SK-N-SH (cell line): ENCODE measurements at regions not wholly inside any gene's neighbourhood (a gene's known extent, or its start where the extent isn't known, plus 50 kb on each side); places are given as distances from the start of the nearest gene placed in this dataset.
A peak's percentile ranks its signal among the peaks of the same experiment; 100 is the strongest.

Experiments used
- CTCF ChIA-PET: fragments of 300-600, 350-600 bp; formaldehyde crosslinking; extraction: SDS; loops from one replicate; lab custom pipeline; 2021; lab: Yijun Ruan, JAX
- POLR2A ChIA-PET: fragments of 350-600 bp; sonication (Branson Sonifier 250); formaldehyde crosslinking; extraction: SDS; loops from one replicate; lab custom pipeline; 2020; ENCODE audit warnings: antibody characterized with exemption, inconsistent platforms; lab: Yijun Ruan, JAX
- DNase-seq: peaks from one replicate; pipeline ENCODE4 v3.0.0; 2012
- H2AFZ ChIP-seq: fragments of 200-600 bp; sonication (generic); 2 replicates; pipeline ENCODE4 v1.8.1; 2016; ENCODE audit warnings: antibody characterized with exemption, mild to moderate bottlenecking, low read depth
- H3F3A ChIP-seq: fragments of 200-600 bp; sonication (generic); replicated peaks from 2 replicates; pipeline ENCODE3; 2016; ENCODE audit warnings: antibody characterized with exemption, mild to moderate bottlenecking; ENCODE audit not compliant: insufficient read depth
- H3K27ac ChIP-seq, 2 experiments: fragments of 200-500 bp in 1 of 2; fragments of 200-600 bp in 1 of 2; sonication (Bioruptor generic) in 1 of 2; sonication (generic), shearing (Covaris generic) in 1 of 2; 2 replicates each; pipeline versions ENCODE4 v1.5.1 to v1.6.1; 2014 to 2016; ENCODE audit warnings: low read depth in 2 of 2, inconsistent platforms in 1 of 2, low read length in 1 of 2, mild to moderate bottlenecking in 1 of 2, mixed read lengths in 1 of 2
- H3K27me3 ChIP-seq: fragments of 200-600 bp; sonication (generic), shearing (Covaris generic); 2 replicates; pipeline ENCODE4 v1.6.1; 2016; ENCODE audit warnings: mixed run types; ENCODE audit not compliant: insufficient read depth
- H3K36me3 ChIP-seq, 2 experiments: fragments of 200-500 bp in 1 of 2; fragments of 200-600 bp in 1 of 2; sonication (Bioruptor generic) in 1 of 2; sonication (generic) in 1 of 2; replicated peaks in 1 of 2; 2 replicates each; pipeline versions ENCODE3 to v1.5.1; 2014 to 2016; ENCODE audit warnings: low read length in 1 of 2, mild to moderate bottlenecking in 1 of 2; ENCODE audit not compliant: insufficient read depth in 2 of 2, control insufficient read depth in 1 of 2
- H3K4me1 ChIP-seq, 2 experiments: fragments of 200-500 bp in 1 of 2; fragments of 200-600 bp in 1 of 2; sonication (Bioruptor generic) in 1 of 2; sonication (generic), shearing (Covaris generic) in 1 of 2; 2 replicates each; pipeline versions ENCODE4 v1.5.1 to v1.6.1; 2014 to 2016; ENCODE audit warnings: low read depth in 1 of 2, low read length in 1 of 2, mixed run types in 1 of 2; ENCODE audit not compliant: insufficient read depth in 2 of 2, control insufficient read depth in 1 of 2
- H3K4me2 ChIP-seq: fragments of 200-600 bp; sonication (generic), shearing (Covaris generic); 2 replicates; pipeline ENCODE4 v1.6.1; 2017; ENCODE audit warnings: mixed run types
- H3K4me3 ChIP-seq, 2 experiments: fragments of 200-500 bp in 1 of 2; fragments of 200-600 bp in 1 of 2; sonication (Bioruptor generic) in 1 of 2; sonication (generic), shearing (Covaris generic) in 1 of 2; 2 replicates each; pipeline versions ENCODE4 v1.5.1 to v1.8.1; 2014 to 2016; ENCODE audit warnings: low read depth in 2 of 2, inconsistent platforms in 1 of 2, low read length in 1 of 2, mild to moderate bottlenecking in 1 of 2, mixed read lengths in 1 of 2, moderate library complexity in 1 of 2
- H3K79me2 ChIP-seq: fragments of 200-600 bp; sonication (generic); 2 replicates; pipeline ENCODE4 v1.8.1; 2017; ENCODE audit warnings: mild to moderate bottlenecking; ENCODE audit not compliant: insufficient read depth
- H3K9ac ChIP-seq: fragments of 200-600 bp; sonication (generic); 2 replicates; pipeline ENCODE4 v1.6.1; 2017; ENCODE audit warnings: mixed run types
- H3K9me2 ChIP-seq: fragments of 200-600 bp; sonication (generic); 2 replicates; pipeline ENCODE4 v1.6.1; 2017; ENCODE audit warnings: mixed run types
- H3K9me3 ChIP-seq: fragments of 200-600 bp; sonication (generic); 2 replicates; pipeline ENCODE4 v1.6.1; 2017; ENCODE audit warnings: mixed run types, mild to moderate bottlenecking, moderate library complexity
- H4K20me1 ChIP-seq: fragments of 200-600 bp; sonication (generic); 2 replicates; pipeline ENCODE4 v1.6.1; 2017; ENCODE audit warnings: mild to moderate bottlenecking, mixed run types; ENCODE audit not compliant: insufficient read depth
- CHD2 ChIP-seq: fragments of 150-350 bp; IDR thresholded peaks from 2 replicates; pipeline ENCODE4 v1.6.1; 2018; ENCODE audit warnings: low read length; ENCODE audit not compliant: partially characterized antibody
- EZH2phosphoT487 ChIP-seq: fragments of 200-600 bp; sonication (generic); IDR thresholded peaks from 2 replicates; pipeline ENCODE4 v1.6.1; 2017; ENCODE audit warnings: low read depth, mixed run types, mild to moderate bottlenecking, antibody characterized with exemption, moderate library complexity, borderline replicate concordance
- FOSL2 ChIP-seq: IDR thresholded peaks from 2 replicates; pipeline ENCODE4 v1.4.0; 2012; ENCODE audit warnings: low read depth, mild to moderate bottlenecking, moderate library complexity, borderline replicate concordance
- FOXM1 ChIP-seq: IDR thresholded peaks from 2 replicates; pipeline ENCODE4 v1.4.0; 2012; ENCODE audit warnings: low read depth, mild to moderate bottlenecking
- GATA2 ChIP-seq: sonication (generic); formaldehyde crosslinking; IDR thresholded peaks from 2 replicates; pipeline ENCODE4 v1.5.0; 2020; ENCODE audit warnings: mild to moderate bottlenecking, missing genetic modification reagents
- JUND ChIP-seq: IDR thresholded peaks from 2 replicates; pipeline ENCODE4 v1.4.0; 2012
- RAD21 ChIP-seq: IDR thresholded peaks from 2 replicates; pipeline ENCODE4 v1.6.1; 2012; ENCODE audit warnings: mild to moderate bottlenecking, low read length
- RFX5 ChIP-seq: IDR thresholded peaks from 2 replicates; pipeline ENCODE4 v1.6.1; 2012; ENCODE audit warnings: mild to moderate bottlenecking, improper control_type of control experiment, low read length
- SIN3A ChIP-seq: IDR thresholded peaks from 2 replicates; pipeline ENCODE4 v1.6.1; 2012; ENCODE audit warnings: low read depth, mild to moderate bottlenecking, low read length, moderate library complexity, borderline replicate concordance
- TAF1 ChIP-seq: IDR thresholded peaks from 2 replicates; pipeline ENCODE4 v1.6.1; 2012; ENCODE audit warnings: low read depth, mild to moderate bottlenecking, low read length, moderate library complexity, borderline replicate concordance
- YY1 ChIP-seq: IDR thresholded peaks from 2 replicates; pipeline ENCODE4 v1.4.0; 2012; ENCODE audit warnings: low read depth, mild to moderate bottlenecking
- ZBTB33 ChIP-seq: IDR thresholded peaks from 2 replicates; pipeline ENCODE4 v1.4.0; 2012; ENCODE audit warnings: low read depth, borderline replicate concordance
- WGBS: methylation state at CpG from one replicate; pipeline ENCODE4 v1.1.6; 2017; ENCODE audit warnings: low lambda C conversion rate; 5-methylcytosine and 5-hydroxymethylcytosine counted together
- TF ChIP-seq, protein P1 (sequence below): IDR thresholded peaks from 2 replicates; pipeline ENCODE4 v1.4.0; 2012; ENCODE audit warnings: low read depth, borderline replicate concordance
- TF ChIP-seq, protein P2 (sequence below): fragments of 150-350 bp; IDR thresholded peaks from 2 replicates; pipeline ENCODE4 v1.6.1; 2017; ENCODE audit warnings: antibody characterized with exemption, low read length, low read depth, borderline replicate concordance
- TF ChIP-seq, protein P3 (sequence below): IDR thresholded peaks from 2 replicates; pipeline ENCODE4 v1.4.0; 2012; ENCODE audit warnings: low read depth
- TF ChIP-seq, protein P4 (sequence below): fragments of 200-600 bp; sonication (generic); IDR thresholded peaks from 2 replicates; pipeline ENCODE4 v1.6.1; 2017; ENCODE audit warnings: antibody characterized with exemption, mild to moderate bottlenecking, moderate library complexity

DNA sequence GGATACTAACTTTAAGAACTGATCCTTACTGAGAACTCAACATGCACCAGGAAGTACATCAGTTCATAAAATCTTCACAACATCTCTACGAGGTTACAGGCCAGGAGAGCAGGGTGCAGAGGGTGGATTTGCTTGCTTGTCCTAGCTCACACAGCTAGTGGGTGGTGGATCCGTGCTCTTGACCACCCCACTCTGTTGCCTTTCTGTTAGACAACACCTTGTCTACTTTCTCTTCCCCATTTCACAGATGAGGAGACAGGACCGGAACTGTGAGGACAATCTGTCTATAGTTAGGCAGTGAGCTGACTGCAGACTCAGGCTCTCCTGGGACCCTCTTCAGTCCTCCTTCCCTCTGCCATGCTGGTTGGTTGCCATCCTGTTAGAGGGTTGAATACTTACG lies 221.7 kb upstream of the TLE3 start:
- H3K27me3 ChIP-seq: no peaks in the 10 kb centered on the region
- peak overlapping the region; percentile 69; the same call in 1 of the 2 replicates for H3K4me2 ChIP-seq
- peaks cover 15% of the 10 kb centered on the region for H3F3A ChIP-seq
- CTCF ChIA-PET: interaction anchor here (0.7 kb wide), 1 partner anchor 124 kb away, joined by 3 read pairs; no protein-coding TSS in a partner anchor
- POLR2A ChIA-PET: interaction anchor here (1.2 kb wide), 1 partner anchor 21 kb away, joined by 4 read pairs; no protein-coding TSS in a partner anchor
- no peaks in the 10 kb centered on the region for H3K9me3 ChIP-seq
- H3K36me3 ChIP-seq: no peaks in the 10 kb centered on the region
- H3K9me2 ChIP-seq: no peaks in the 10 kb centered on the region
- TF ChIP-seq FOSL2: no peak
- TF ChIP-seq ZBTB33: no peak
- no peak for TF ChIP-seq GATA2
- no peak for TF ChIP-seq JUND
- TF ChIP-seq YY1: no peak
- TF ChIP-seq, all 33 proteins: peak for 0
- DNase-seq: no peak
- Histone ChIP-seq H4K20me1 (no peaks in the 10 kb centered on the region), H3K4me3 (no peak overlapping the region), H3K9ac (peak overlapping the region; percentile 2; the same call in 1 of the 2 replicates), H3K4me1 (peaks cover 23 to 55% of the 10 kb centered on the region in 2 experiments), H2AFZ (peak overlapping the region; percentile 25; the same call in 1 of the 2 replicates), H3K27ac (peak overlapping the region; percentile 72 to 92), H3K79me2 (no peaks in the 10 kb centered on the region)
- 72% methylated on average over 4 of the region's 4 CpGs for WGBS

- Histone ChIP-seq H4K20me1 (no peaks in the 10 kb centered on the region), H3K4me1 (peaks cover 17 to 51% of the 10 kb centered on the region in 2 experiments), H3K9me3 (no peaks in the 10 kb centered on the region), H3K36me3 (no peaks in the 10 kb centered on the region), H3K4me2 (peak overlapping the region; percentile 69), H3K9ac (peak overlapping the region; percentile 2; the same call in 1 of the 2 replicates), H3K9me2 (no peaks in the 10 kb centered on the region), H3K27ac (peak overlapping the region; percentile 72 to 92), H2AFZ (peak overlapping the region; percentile 25; the same call in 1 of the 2 replicates), H3K4me3 (no peak overlapping the region; a peak in 1 of 4 replicates), H3K79me2 (no peaks in the 10 kb centered on the region), H3K27me3 (no peaks in the 10 kb centered on the region), H3F3A (peaks cover 15% of the 10 kb centered on the region)
- CTCF ChIA-PET: interaction anchor here (0.7 kb wide), 1 partner anchor 124 kb away, joined by 3 read pairs; no protein-coding TSS in a partner anchor
- 22% methylated on average over 11 of the region's 11 CpGs for WGBS
- DNase-seq: no peak
- POLR2A ChIA-PET: interaction anchor here (1.2 kb wide), 1 partner anchor 22 kb away, joined by 4 read pairs; no protein-coding TSS in a partner anchor
- no peak for TF ChIP-seq RFX5
- TF ChIP-seq, protein P1, sequence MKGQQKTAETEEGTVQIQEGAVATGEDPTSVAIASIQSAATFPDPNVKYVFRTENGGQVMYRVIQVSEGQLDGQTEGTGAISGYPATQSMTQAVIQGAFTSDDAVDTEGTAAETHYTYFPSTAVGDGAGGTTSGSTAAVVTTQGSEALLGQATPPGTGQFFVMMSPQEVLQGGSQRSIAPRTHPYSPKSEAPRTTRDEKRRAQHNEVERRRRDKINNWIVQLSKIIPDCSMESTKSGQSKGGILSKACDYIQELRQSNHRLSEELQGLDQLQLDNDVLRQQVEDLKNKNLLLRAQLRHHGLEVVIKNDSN: no peak
- TF ChIP-seq, protein P2, sequence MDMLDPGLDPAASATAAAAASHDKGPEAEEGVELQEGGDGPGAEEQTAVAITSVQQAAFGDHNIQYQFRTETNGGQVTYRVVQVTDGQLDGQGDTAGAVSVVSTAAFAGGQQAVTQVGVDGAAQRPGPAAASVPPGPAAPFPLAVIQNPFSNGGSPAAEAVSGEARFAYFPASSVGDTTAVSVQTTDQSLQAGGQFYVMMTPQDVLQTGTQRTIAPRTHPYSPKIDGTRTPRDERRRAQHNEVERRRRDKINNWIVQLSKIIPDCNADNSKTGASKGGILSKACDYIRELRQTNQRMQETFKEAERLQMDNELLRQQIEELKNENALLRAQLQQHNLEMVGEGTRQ: no peak
- TF ChIP-seq, protein P3, sequence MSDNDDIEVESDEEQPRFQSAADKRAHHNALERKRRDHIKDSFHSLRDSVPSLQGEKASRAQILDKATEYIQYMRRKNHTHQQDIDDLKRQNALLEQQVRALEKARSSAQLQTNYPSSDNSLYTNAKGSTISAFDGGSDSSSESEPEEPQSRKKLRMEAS: peak; percentile 13; the same call in 1 of the 2 replicates
- no peak for TF ChIP-seq EZH2phosphoT487
- no peak for TF ChIP-seq SIN3A
- no peak for TF ChIP-seq CHD2
- TF ChIP-seq ZBTB33: peak; percentile 78; the same call in 1 of the 2 replicates
- TF ChIP-seq TAF1: peak; percentile 46; the same call in 1 of the 2 replicates
- TF ChIP-seq RAD21: no peak
- peak; percentile 88 for TF ChIP-seq FOXM1
- TF ChIP-seq, protein P4, sequence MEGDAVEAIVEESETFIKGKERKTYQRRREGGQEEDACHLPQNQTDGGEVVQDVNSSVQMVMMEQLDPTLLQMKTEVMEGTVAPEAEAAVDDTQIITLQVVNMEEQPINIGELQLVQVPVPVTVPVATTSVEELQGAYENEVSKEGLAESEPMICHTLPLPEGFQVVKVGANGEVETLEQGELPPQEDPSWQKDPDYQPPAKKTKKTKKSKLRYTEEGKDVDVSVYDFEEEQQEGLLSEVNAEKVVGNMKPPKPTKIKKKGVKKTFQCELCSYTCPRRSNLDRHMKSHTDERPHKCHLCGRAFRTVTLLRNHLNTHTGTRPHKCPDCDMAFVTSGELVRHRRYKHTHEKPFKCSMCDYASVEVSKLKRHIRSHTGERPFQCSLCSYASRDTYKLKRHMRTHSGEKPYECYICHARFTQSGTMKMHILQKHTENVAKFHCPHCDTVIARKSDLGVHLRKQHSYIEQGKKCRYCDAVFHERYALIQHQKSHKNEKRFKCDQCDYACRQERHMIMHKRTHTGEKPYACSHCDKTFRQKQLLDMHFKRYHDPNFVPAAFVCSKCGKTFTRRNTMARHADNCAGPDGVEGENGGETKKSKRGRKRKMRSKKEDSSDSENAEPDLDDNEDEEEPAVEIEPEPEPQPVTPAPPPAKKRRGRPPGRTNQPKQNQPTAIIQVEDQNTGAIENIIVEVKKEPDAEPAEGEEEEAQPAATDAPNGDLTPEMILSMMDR: no peak
Observed at GRCh38 chr15:70318594-70319465, 221.1 kb upstream of the TLE3 start.
